ENCODE measurements at regions not wholly inside any gene's neighbourhood (a gene's known extent, or its start where the extent isn't known, plus 50 kb on each side); places are given as distances from the start of the nearest gene placed in this dataset.

- TF ChIP-seq CTCF (IDR thresholded peaks at IDR 0.05) (no peak), POLR2A (IDR thresholded peaks at IDR 0.05) (no peak), EP300 (IDR thresholded peaks at IDR 0.05) (no peak)
Observed at GRCh38 chr2:8589721-8590120, 92.1 kb upstream of the ID2 start.
